SK-N-SH treated with all-trans-retinoic acid at 6 μM for 48 hours (cell line): ENCODE measurements at regions not wholly inside any gene's neighbourhood (a gene's known extent, or its start where the extent isn't known, plus 50 kb on each side); places are given as distances from the start of the nearest gene placed in this dataset.

ENCODE experiments used
- ATAC-seq: fragments of 200-7000 bp; cut with Tn5 transposase; 3 replicates; pipeline ENCODE4 v1.9.1; 2020; ENCODE audit warnings: mild to moderate bottlenecking, moderate library complexity
- ARNTL ChIP-seq: fragments of 450-650 bp; formaldehyde crosslinking; IDR thresholded peaks from 2 replicates; pipeline ENCODE4 v1.5.0; 2020; ENCODE audit warnings: low read depth, mild to moderate bottlenecking, moderate library complexity, borderline replicate concordance
- BACH2 ChIP-seq: fragments of 250-450 bp; sonication (Bioruptor Pico); IDR thresholded peaks from 2 replicates; pipeline ENCODE4 v1.9.0; 2021; ENCODE audit warnings: mild to moderate bottlenecking, borderline replicate concordance
- CREB5 ChIP-seq: fragments of 250-450 bp; sonication (Bioruptor Pico); IDR thresholded peaks from 2 replicates; pipeline ENCODE4 v1.5.1; 2020; ENCODE audit warnings: low read depth, mild to moderate bottlenecking, moderate library complexity
- CSDC2 ChIP-seq: fragments of 250-450 bp; sonication (Bioruptor Pico); IDR thresholded peaks from 2 replicates; pipeline ENCODE4 v1.5.0; 2020; ENCODE audit warnings: mild to moderate bottlenecking, moderate library complexity
- CSRNP3 ChIP-seq: fragments of 250-450 bp; sonication (Bioruptor Pico); IDR thresholded peaks from 2 replicates; pipeline ENCODE4 v1.5.1; 2021; ENCODE audit warnings: mild to moderate bottlenecking, moderate library complexity
- ESRRG ChIP-seq: fragments of 250-450 bp; sonication (Bioruptor Pico); IDR thresholded peaks from 2 replicates; pipeline ENCODE4 v1.6.1; 2021; ENCODE audit warnings: mild to moderate bottlenecking
- GLIS3 ChIP-seq: fragments of 250-450 bp; sonication (Bioruptor Pico); IDR thresholded peaks from 2 replicates; pipeline ENCODE4 v1.5.0; 2020; ENCODE audit warnings: mild to moderate bottlenecking, moderate library complexity
- ISL1 ChIP-seq: fragments of 250-450 bp; sonication (Bioruptor Pico); IDR thresholded peaks from 2 replicates; pipeline ENCODE4 v2.1.2; 2022; ENCODE audit warnings: mild to moderate bottlenecking, moderate library complexity
- OSR1 ChIP-seq: fragments of 250-450 bp; sonication (Bioruptor Pico); IDR thresholded peaks from 2 replicates; pipeline ENCODE4 v1.8.0; 2022; ENCODE audit warnings: moderate library complexity, mild to moderate bottlenecking, inconsistent platforms
- PATZ1 ChIP-seq: fragments of 250-450 bp; sonication (Bioruptor Pico); IDR thresholded peaks from 2 replicates; pipeline ENCODE4 v1.8.0; 2020; ENCODE audit warnings: mild to moderate bottlenecking, moderate library complexity, borderline replicate concordance
- PPARA ChIP-seq: fragments of 250-450 bp; sonication (Bioruptor Pico); IDR thresholded peaks from 2 replicates; pipeline ENCODE4 v1.5.0; 2020; ENCODE audit warnings: mild to moderate bottlenecking, borderline replicate concordance
- RARB ChIP-seq: fragments of 250-450 bp; sonication (Bioruptor Pico); IDR thresholded peaks from 2 replicates; pipeline ENCODE4 v1.8.0; 2021; ENCODE audit warnings: mild to moderate bottlenecking, moderate library complexity
- SNAI2 ChIP-seq: fragments of 250-450 bp; sonication (Bioruptor Pico); IDR thresholded peaks from 2 replicates; pipeline ENCODE4 v1.5.0; 2020; ENCODE audit warnings: mild to moderate bottlenecking, moderate library complexity
- TCF4 ChIP-seq: fragments of 250-450 bp; sonication (Bioruptor Pico); IDR thresholded peaks from 2 replicates; pipeline ENCODE4 v1.8.0; 2021; ENCODE audit warnings: mild to moderate bottlenecking, moderate library complexity, borderline replicate concordance
- TOX ChIP-seq: fragments of 250-450 bp; sonication (Bioruptor Pico); IDR thresholded peaks from 2 replicates; pipeline ENCODE4 v1.8.0; 2021; ENCODE audit warnings: mild to moderate bottlenecking, moderate library complexity, borderline replicate concordance
- TSHZ2 ChIP-seq: fragments of 250-450 bp; sonication (Bioruptor Pico); IDR thresholded peaks from 2 replicates; pipeline ENCODE4 v1.5.0; 2020; ENCODE audit warnings: mild to moderate bottlenecking, moderate library complexity
- ZFP30 ChIP-seq: fragments of 450-650 bp; formaldehyde crosslinking; IDR thresholded peaks from 2 replicates; pipeline ENCODE4 v1.5.0; 2022; ENCODE audit warnings: mild to moderate bottlenecking, moderate library complexity
- ZNF565 ChIP-seq: fragments of 450-650 bp; formaldehyde crosslinking; conservative IDR thresholded peaks from 2 replicates; pipeline ENCODE4 v1.5.0; 2020; ENCODE audit warnings: low read depth, mild to moderate bottlenecking, moderate library complexity
- ZNF70 ChIP-seq: fragments of 450-650 bp; formaldehyde crosslinking; IDR thresholded peaks from 2 replicates; pipeline ENCODE4 v1.5.0; 2020; ENCODE audit warnings: mild to moderate bottlenecking, moderate library complexity
- ZNF8 ChIP-seq: fragments of 450-650 bp; formaldehyde crosslinking; IDR thresholded peaks from 2 replicates; pipeline ENCODE4 v1.5.0; 2020; ENCODE audit warnings: mild to moderate bottlenecking, moderate library complexity

- ATAC-seq: no peak
- no peak for TF ChIP-seq ESRRG (CRISPR knock-in tag)
- TF ChIP-seq ZNF70 (CRISPR knock-in tag): no peak
- no peak for TF ChIP-seq CREB5 (CRISPR knock-in tag)
- TF ChIP-seq CSRNP3 (CRISPR knock-in tag): no peak
- no peak for TF ChIP-seq GLIS3 (CRISPR knock-in tag)
- no peak for TF ChIP-seq TSHZ2
- no peak for TF ChIP-seq OSR1 (CRISPR knock-in tag)
- no peak for TF ChIP-seq ARNTL (CRISPR knock-in tag)
- TF ChIP-seq CSDC2 (CRISPR knock-in tag): no peak
Measured at GRCh38 chr10:128345353-128345752, 219.1 kb upstream of the MKI67 start.

- TF ChIP-seq ZNF70 (CRISPR knock-in tag) (no peak), ISL1 (no peak), CSRNP3 (CRISPR knock-in tag) (no peak), PATZ1 (no peak), ZFP30 (no peak), ZNF565 (CRISPR knock-in tag) (no peak), BACH2 (CRISPR knock-in tag) (no peak), TOX (CRISPR knock-in tag) (no peak), OSR1 (CRISPR knock-in tag) (no peak), ZNF8 (CRISPR knock-in tag) (no peak), SNAI2 (CRISPR knock-in tag) (no peak), TCF4 (CRISPR knock-in tag) (no peak), ESRRG (CRISPR knock-in tag) (no peak), RARB (CRISPR knock-in tag) (no peak), ARNTL (CRISPR knock-in tag) (no peak), GLIS3 (CRISPR knock-in tag) (no peak), TSHZ2 (no peak), PPARA (CRISPR knock-in tag) (no peak), CREB5 (CRISPR knock-in tag) (no peak)
- TF ChIP-seq, all 23 proteins: peak for 0
- no peak for ATAC-seq
Measured at GRCh38 chr10:128360783-128361182, 234.6 kb upstream of the MKI67 start.
